ENCODE measurements at regions not wholly inside any gene's neighbourhood (a gene's known extent, or its start where the extent isn't known, plus 50 kb on each side); places are given as distances from the start of the nearest gene placed in this dataset.

GRCh38 chr21:35915030-35915429, 145.3 kb downstream of the SETD4 start:
- H3K36me3 ChIP-seq: no peaks in the 10 kb centered on the region
- H3K4me3 ChIP-seq: no peak overlapping the region
- intact Hi-C loops (cut with DNase I): no loop called here
- no peaks in the 10 kb centered on the region for H3K4me1 ChIP-seq
- TF ChIP-seq, protein P1, sequence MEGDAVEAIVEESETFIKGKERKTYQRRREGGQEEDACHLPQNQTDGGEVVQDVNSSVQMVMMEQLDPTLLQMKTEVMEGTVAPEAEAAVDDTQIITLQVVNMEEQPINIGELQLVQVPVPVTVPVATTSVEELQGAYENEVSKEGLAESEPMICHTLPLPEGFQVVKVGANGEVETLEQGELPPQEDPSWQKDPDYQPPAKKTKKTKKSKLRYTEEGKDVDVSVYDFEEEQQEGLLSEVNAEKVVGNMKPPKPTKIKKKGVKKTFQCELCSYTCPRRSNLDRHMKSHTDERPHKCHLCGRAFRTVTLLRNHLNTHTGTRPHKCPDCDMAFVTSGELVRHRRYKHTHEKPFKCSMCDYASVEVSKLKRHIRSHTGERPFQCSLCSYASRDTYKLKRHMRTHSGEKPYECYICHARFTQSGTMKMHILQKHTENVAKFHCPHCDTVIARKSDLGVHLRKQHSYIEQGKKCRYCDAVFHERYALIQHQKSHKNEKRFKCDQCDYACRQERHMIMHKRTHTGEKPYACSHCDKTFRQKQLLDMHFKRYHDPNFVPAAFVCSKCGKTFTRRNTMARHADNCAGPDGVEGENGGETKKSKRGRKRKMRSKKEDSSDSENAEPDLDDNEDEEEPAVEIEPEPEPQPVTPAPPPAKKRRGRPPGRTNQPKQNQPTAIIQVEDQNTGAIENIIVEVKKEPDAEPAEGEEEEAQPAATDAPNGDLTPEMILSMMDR (IDR thresholded peaks at IDR 0.05): no peak
- no peak for TF ChIP-seq POLR2A (IDR thresholded peaks at IDR 0.05)
- H3K9me3 ChIP-seq: peaks cover 0 to 14% (median 0%) of the 10 kb centered on the region in 12 donors
- no peak overlapping the region for H3K27ac ChIP-seq
- DNase-seq (no peak), ATAC-seq (no peak)
- 72 to 82% (median 77%) methylated on average over 1 of the region's 1 CpG for WGBS, 4 donors
- H3K27me3 ChIP-seq: peaks cover 0 to 2% (median 0%) of the 10 kb centered on the region in 9 donors

DNA sequence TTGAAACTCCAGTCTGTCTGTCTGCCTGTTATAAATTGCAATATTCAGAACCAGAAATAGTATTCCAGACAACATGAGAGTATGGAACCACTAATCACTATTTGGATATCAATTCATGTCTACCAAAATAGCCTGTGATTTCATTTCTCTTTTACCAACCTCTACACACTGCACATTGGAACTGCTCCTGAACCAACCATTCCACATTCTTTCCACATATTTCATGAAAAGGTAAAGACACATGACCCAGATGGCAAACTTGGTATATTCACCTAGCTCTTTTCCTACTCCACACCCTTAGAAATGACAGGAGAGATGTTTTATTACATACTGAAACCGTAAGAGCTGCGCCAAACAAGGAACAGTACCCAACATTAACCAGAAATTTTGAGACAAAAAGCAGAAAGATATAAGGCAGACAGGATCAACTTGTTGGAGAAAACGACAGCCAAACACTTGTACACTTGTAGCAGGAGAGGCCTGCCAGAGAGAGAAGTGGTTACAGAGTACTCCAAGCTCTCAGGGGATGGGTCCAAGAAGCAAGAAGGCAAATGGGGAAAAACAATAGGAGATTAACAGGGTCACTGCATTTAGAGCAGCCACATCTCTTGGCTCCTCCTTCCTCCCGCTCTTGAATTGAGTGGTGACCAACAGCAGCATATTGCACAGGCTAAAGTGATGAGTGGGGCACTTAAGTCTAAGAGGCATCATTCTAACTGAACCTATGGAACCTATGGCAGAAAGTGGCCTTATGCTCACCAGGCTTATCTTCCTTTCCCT, 148.7 kb downstream of the SETD4 start:
- 64 to 75% (median 73%) methylated on average over 4 of the region's 4 CpGs for WGBS, 4 donors
- no peaks in the 10 kb centered on the region for H3K36me3 ChIP-seq
- no peak overlapping the region for H3K4me3 ChIP-seq
- H3K9me3 ChIP-seq: peaks cover 0 to 12% (median 0%) of the 10 kb centered on the region in 12 donors
- peaks cover 0 to under 1% (median 0%) of the 10 kb centered on the region in 12 donors for H3K4me1 ChIP-seq
- ATAC-seq (no peak), DNase-seq (no peak)
- H3K27ac ChIP-seq: no peak overlapping the region
- TF ChIP-seq POLR2A (IDR thresholded peaks at IDR 0.05): no peak
- TF ChIP-seq, protein P1 (IDR thresholded peaks at IDR 0.05): no peak
- intact Hi-C loops (cut with DNase I): no loop called here
- H3K27me3 ChIP-seq: peaks cover 0 to 2% (median 0%) of the 10 kb centered on the region in 9 donors

DNA sequence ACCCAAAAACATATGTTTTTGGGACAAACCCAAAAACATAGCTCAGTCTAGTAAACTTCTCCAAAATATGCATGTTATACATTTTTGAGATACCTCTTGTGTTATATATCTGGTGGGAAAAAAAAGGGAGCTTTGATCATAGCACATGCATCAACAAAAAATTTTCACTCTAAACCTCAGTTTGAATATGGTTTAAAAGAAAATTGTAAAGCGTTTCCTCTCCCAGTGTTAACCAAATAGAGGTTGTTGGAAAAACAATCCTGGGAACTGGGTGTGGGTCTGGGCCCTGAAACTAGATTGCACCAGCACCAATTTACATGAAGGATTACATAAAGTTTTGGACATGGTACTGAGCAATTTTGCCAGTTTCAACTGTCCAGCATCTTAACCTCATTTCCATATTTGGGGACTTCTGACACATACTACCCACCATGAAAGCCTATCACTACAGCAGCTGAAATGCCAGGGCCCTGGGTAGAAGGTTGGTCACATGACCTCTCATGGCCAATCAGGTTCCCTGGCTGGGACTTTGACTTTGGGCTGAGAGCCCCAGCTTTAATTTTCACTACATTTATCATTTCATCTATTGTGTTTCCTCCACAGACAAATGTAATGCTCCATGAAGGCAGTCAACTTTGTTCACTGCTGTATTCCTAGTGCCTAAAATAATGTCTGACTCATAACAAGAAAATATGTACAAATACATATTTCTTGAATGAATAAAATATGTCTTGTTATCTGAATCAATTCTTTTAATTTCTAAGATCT, 150.7 kb downstream of the SETD4 start:
- TF ChIP-seq POLR2A (IDR thresholded peaks at IDR 0.05): no peak
- TF ChIP-seq, protein P1 (IDR thresholded peaks at IDR 0.05): no peak
- H3K4me1 ChIP-seq: peaks cover 0 to 20% (median 0%) of the 10 kb centered on the region in 12 donors
- H3K27ac ChIP-seq: no peak overlapping the region
- WGBS, 4 donors: 68 to 85% (median 79%) methylated on average over 1 of the region's 1 CpG
- no peaks in the 10 kb centered on the region for H3K9me3 ChIP-seq
- H3K36me3 ChIP-seq: no peaks in the 10 kb centered on the region
- ATAC-seq: no peak
- no peak overlapping the region for H3K4me3 ChIP-seq
- H3K27me3 ChIP-seq: peaks cover 0 to 2% (median 0%) of the 10 kb centered on the region in 9 donors
- DNase-seq: no peak
- intact Hi-C loops (cut with DNase I): no loop called here

All from heart left ventricle (tissue), 16 donors.